Kidney (tissue), 13 donors: ENCODE measurements at regions not wholly inside any gene's neighbourhood (a gene's known extent, or its start where the extent isn't known, plus 50 kb on each side); places are given as distances from the start of the nearest gene placed in this dataset.

Source experiments
- DNase-seq, 5 donors: peaks; one replicate each; pipeline ENCODE4 v3.0.0-alpha.2; 2013 to 2020
- FAIRE-seq: peaks from 2 replicates; lab custom pipeline; 2012; peaks lifted over from hg19 to GRCh38; lab: Jason Lieb, UNC
- H3K27ac ChIP-seq, 2 donors: one replicate each; pipeline ENCODE4 v1.7.0; 2013; ENCODE audit warnings: low read depth in 2 of 2, low read length in 2 of 2, inconsistent platforms in 1 of 2
- H3K27me3 ChIP-seq: one replicate; pipeline ENCODE4 v1.7.1; 2013; ENCODE audit warnings: low read length, inconsistent platforms; ENCODE audit not compliant: control insufficient read depth, insufficient read depth
- H3K36me3 ChIP-seq, 3 donors: one replicate each; pipeline versions ENCODE4 v1.7.0 to v1.7.1; 2013; ENCODE audit warnings: low read length in 3 of 3, control low read depth in 1 of 3, inconsistent platforms in 1 of 3; ENCODE audit not compliant: insufficient read depth in 3 of 3, control insufficient read depth in 2 of 3
- H3K4me1 ChIP-seq, 3 donors: one replicate each; pipeline versions ENCODE4 v1.7.0 to v1.7.1; 2013; ENCODE audit warnings: low read length in 3 of 3, inconsistent platforms in 1 of 3, low read depth in 1 of 3; ENCODE audit not compliant: control insufficient read depth in 2 of 3, insufficient read depth in 2 of 3
- H3K4me3 ChIP-seq, 3 donors: one replicate each; pipeline versions ENCODE4 v1.7.0 to v1.8.1; 2013; ENCODE audit warnings: low read length in 3 of 3, control low read depth in 1 of 3, inconsistent platforms in 1 of 3
- H3K9ac ChIP-seq, 3 donors: one replicate each; pipeline versions ENCODE4 v1.7.0 to v1.7.1; 2013; ENCODE audit warnings: low read length in 3 of 3, control low read depth in 1 of 3, inconsistent platforms in 1 of 3
- H3K9me3 ChIP-seq, 3 donors: one replicate each; pipeline versions ENCODE4 v1.7.0 to v1.7.1; 2013; ENCODE audit warnings: low read length in 3 of 3, control low read depth in 1 of 3, inconsistent platforms in 1 of 3; ENCODE audit not compliant: control insufficient read depth in 2 of 3, insufficient read depth in 1 of 3
- CTCF ChIP-seq: IDR thresholded peaks from 3 replicates; pipeline ENCODE4 v1.5.1; 2012; ENCODE audit warnings: mild to moderate bottlenecking, moderate library complexity, borderline replicate concordance; ENCODE audit not compliant: insufficient read depth; ENCODE audit errors: extremely low read depth
- intact Hi-C: fragments of 100-400 bp; cut with DNase I; formaldehyde crosslinking; loops from one replicate; pipeline ENCODE4 v1.11.1; 2022
- donor health status: control.
- donor health status: control.
- donor health status: control.
- donor health status: control.
- donor health status: control.
- donor health status: DM: yes; HTN: yes; CAD: no.
- donor health status: Normal renal cell carcinoma (clear cell type).

- no peak for TF ChIP-seq CTCF
- no peak overlapping the region for H3K4me3 ChIP-seq
- H3K4me1 ChIP-seq, result no peaks in the 10 kb centered on the region
- H3K36me3 ChIP-seq, result no peaks in the 10 kb centered on the region
- no peak for FAIRE-seq
- no peak overlapping the region for H3K27ac ChIP-seq
- intact Hi-C loops, result no loop called here
- H3K27me3 ChIP-seq, result no peaks in the 10 kb centered on the region
- no peak overlapping the region for H3K9ac ChIP-seq
- DNase-seq, result no peak
- no peaks in the 10 kb centered on the region for H3K9me3 ChIP-seq
These were observed 52.1 kb upstream of the ECI2 start for GRCh38 chr6:4187480-4187879.

GRCh38 chr6:4186385-4186784 is 51.0 kb upstream of the ECI2 start:
- DNase-seq, result no peak
- no peak overlapping the region for H3K4me3 ChIP-seq
- no peak overlapping the region for H3K27ac ChIP-seq
- H3K36me3 ChIP-seq, result no peaks in the 10 kb centered on the region
- no peak overlapping the region for H3K9ac ChIP-seq
- FAIRE-seq, result no peak
- H3K4me1 ChIP-seq, result no peaks in the 10 kb centered on the region
- no peaks in the 10 kb centered on the region for H3K9me3 ChIP-seq
- no peaks in the 10 kb centered on the region for H3K27me3 ChIP-seq
- intact Hi-C loops, result no loop called here
- TF ChIP-seq CTCF, result no peak

- no peak overlapping the region for H3K9ac ChIP-seq
- H3K9me3 ChIP-seq, result no peaks in the 10 kb centered on the region
- no peaks in the 10 kb centered on the region for H3K27me3 ChIP-seq
- no peak overlapping the region for H3K4me3 ChIP-seq
- no peaks in the 10 kb centered on the region for H3K4me1 ChIP-seq
- no peaks in the 10 kb centered on the region for H3K36me3 ChIP-seq
- FAIRE-seq, result no peak
- no peak for TF ChIP-seq CTCF
- DNase-seq, result no peak
- intact Hi-C loops, result no loop called here
- H3K27ac ChIP-seq, result no peak overlapping the region
These were observed 50.5 kb upstream of the ECI2 start for GRCh38 chr6:4185846-4186245.

GRCh38 chr6:4185419-4185818 is 50.0 kb upstream of the ECI2 start:
- no peaks in the 10 kb centered on the region for H3K4me1 ChIP-seq
- no peaks in the 10 kb centered on the region for H3K9me3 ChIP-seq
- no peaks in the 10 kb centered on the region for H3K36me3 ChIP-seq
- no peak overlapping the region for H3K9ac ChIP-seq
- intact Hi-C loops, result no loop called here
- H3K27me3 ChIP-seq, result no peaks in the 10 kb centered on the region
- H3K4me3 ChIP-seq, result no peak overlapping the region
- DNase-seq (no peak), FAIRE-seq (no peak)
- TF ChIP-seq CTCF, result no peak
- no peak overlapping the region for H3K27ac ChIP-seq
